HG02678 (cell line): ENCODE measurements at regions not wholly inside any gene's neighbourhood (a gene's known extent, or its start where the extent isn't known, plus 50 kb on each side); places are given as distances from the start of the nearest gene placed in this dataset.
A peak's percentile ranks its signal among the peaks of the same experiment; 100 is the strongest.

ENCODE experiments used
- ATAC-seq: cut with Tn5 transposase; IDR thresholded peaks from one replicate; pipeline ENCODE4 v1.9.1; 2021; ENCODE audit warnings: mild to moderate bottlenecking, moderate library complexity; ENCODE audit not compliant: unreplicated experiment

GRCh38 chr17:77390870-77391269, 250.1 kb downstream of the SEC14L1 start:
- ATAC-seq, result no peak

- no peak for ATAC-seq
These were observed 251.1 kb downstream of the SEC14L1 start for GRCh38 chr17:77391668-77392375.

GRCh38 chr17:77392376-77393273, 251.9 kb downstream of the SEC14L1 start:
- ATAC-seq, result no peak

DNA sequence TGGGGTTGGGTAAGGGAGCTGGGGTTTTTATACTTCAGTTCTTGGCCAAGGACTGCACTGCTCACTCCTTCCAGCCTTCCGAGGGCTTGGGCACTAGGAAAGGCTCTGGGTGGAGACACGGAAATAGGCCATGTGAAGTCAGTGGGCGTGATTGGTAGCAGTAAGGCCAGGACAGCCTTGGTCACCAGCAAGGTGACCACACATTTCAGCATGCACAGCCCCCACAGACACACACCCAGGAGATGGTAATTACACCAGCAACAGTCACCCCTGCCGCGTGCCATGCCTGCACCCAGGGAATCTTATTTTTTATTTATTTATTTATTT, 252.5 kb downstream of the SEC14L1 start:
- ATAC-seq, result no peak

DNA sequence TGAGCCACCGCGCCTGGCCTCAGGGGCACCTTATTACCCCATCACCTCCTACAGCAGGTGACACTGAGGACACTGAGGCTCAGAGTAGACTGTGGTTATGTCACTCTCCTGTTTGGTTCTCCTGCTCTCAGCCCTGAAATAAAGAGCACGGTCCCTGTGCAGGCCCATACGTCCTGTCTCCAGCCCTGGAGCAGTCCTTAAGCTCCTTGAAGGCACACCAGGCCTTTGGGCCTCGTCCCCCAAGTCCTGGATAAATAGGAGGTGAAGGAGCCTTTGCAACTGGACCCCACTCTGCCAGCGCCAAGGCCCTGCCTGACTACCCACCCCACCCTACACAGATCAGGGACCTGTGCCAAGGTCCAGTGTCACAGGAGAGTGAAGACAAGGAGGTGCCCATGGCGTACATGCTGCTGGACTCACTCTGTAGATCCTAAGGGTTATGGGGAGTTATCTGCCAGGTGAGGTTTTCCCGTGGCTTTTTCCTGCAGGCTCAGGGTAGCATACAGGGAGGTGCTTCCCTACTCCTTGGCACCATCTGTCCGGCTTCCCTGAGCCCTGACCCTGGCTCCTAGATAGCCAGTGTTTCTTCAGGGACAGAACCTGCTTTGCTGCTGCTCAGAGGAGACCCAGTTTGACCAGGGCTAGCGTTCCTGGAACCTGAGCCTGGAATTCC, 253.2 kb downstream of the SEC14L1 start:
- ATAC-seq, result no peak

GRCh38 chr17:77394540-77395295, 253.9 kb downstream of the SEC14L1 start:
- ATAC-seq, result no peak

GRCh38 chr17:77395501-77396048, 254.8 kb downstream of the SEC14L1 start:
- no peak for ATAC-seq

- ATAC-seq, result no peak
These were observed 255.8 kb downstream of the SEC14L1 start for GRCh38 chr17:77396610-77397009.

DNA sequence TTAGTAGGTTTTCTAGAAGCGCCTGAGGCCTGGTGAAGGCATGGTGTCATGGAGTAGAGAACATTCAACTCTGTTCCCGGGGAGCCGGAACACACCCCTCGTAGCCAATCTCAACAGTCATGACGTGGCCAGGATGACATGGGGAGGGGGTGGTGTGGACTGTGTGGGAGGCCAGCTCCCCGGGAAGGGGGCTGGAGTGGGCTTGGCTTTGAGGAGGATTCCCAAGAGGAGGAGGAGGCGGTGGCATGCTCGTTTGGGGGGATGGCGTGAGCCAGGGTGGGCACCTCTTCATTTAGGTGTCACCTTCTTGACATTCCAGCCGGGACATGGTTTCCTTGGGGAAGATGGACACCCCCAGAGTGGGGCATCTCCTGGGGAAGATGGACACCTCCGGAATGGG, 257.5 kb downstream of the SEC14L1 start:
- ATAC-seq, result no peak

DNA sequence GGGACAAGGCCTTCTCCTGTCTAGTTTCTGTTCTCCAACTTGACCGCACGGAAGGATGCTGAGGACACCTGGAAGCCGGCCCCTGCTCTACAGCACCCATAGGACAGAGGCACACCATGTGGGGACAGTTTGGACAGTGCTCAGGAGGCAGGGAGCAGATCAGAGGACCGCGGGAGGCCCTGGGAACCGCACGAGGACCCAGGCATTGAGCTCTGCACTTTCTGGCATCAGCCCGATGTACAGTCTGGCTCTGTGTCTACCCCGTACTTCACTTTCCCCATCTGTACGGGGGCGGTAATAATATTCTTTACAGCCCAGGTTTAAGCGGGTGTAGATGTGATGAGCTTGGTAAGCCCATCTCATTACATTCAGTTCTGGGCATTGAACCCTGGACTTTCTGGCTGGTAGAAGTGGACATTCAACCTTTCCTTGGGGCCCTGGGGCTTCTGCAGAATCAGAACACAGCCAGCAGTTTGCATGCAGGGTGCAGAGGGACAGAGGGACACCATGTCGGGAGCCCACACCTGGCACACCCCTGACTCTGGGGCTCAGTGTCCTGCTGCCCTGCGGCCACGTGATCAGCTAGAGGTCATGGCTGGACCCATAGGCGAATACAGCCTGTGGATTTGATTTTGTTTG, 258.7 kb downstream of the SEC14L1 start:
- no peak for ATAC-seq

- no peak for ATAC-seq
These were observed 259.7 kb downstream of the SEC14L1 start for GRCh38 chr17:77400445-77400870.

DNA sequence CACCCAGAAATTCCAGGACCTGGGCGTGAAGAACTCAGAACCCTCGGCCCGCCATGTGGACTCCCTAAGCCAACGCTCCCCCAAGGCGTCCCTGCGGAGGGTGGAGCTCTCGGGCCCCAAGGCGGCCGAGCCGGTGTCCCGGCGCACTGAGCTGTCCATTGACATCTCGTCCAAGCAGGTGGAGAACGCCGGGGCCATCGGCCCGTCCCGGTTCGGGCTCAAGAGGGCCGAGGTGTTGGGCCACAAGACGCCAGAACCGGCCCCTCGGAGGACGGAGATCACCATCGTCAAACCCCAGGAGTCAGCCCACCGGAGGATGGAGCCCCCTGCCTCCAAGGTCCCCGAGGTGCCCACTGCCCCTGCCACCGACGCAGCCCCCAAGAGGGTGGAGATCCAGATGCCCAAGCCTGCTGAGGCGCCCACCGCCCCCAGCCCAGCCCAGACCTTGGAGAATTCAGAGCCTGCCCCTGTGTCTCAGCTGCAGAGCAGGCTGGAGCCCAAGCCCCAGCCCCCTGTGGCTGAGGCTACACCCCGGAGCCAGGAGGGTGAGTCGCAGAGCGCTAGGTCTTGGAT, 261.5 kb downstream of the SEC14L1 start:
- ATAC-seq, result no peak

DNA sequence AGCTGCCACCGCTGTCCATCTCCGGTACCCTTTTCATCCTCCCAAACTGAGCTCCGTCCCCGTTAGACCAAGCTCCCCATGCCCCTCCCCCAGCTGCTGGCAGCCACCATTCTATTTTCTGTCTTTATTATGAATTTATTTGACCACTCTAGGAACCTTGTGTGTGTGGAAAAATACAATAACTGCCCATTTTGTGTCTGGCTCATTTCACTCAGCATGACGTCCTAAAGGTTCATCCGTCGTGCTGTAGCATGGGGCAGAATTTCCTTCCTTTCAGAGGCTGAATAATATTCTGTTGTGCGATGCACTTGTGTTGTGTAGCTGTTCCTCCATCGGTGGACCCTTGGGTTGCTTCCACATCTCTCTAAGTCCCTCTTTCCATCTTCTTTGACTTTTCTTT, 263.1 kb downstream of the SEC14L1 start:
- ATAC-seq, result no peak

- peak; percentile 71 for ATAC-seq
These were observed 264.2 kb downstream of the SEC14L1 start for GRCh38 chr17:77404812-77405581.

- no peak for ATAC-seq
These were observed 265.3 kb downstream of the SEC14L1 start for GRCh38 chr17:77405867-77406732.

- ATAC-seq, result no peak
These were observed 266.8 kb downstream of the SEC14L1 start for GRCh38 chr17:77407321-77408277.

- no peak for ATAC-seq
These were observed 267.5 kb downstream of the SEC14L1 start for GRCh38 chr17:77408284-77408683.
